Mesothelial cell of epicardium (in vitro differentiated cells): ENCODE measurements at regions not wholly inside any gene's neighbourhood (a gene's known extent, or its start where the extent isn't known, plus 50 kb on each side); places are given as distances from the start of the nearest gene placed in this dataset.

Experiments
- DNase-seq, 2 experiments: peaks; one replicate each; pipeline ENCODE4 v3.0.0; 2021; ENCODE audit warnings: low spot score in 2 of 2; ENCODE audit not compliant: unreplicated experiment in 2 of 2
- H3K27ac Mint-ChIP-seq: 2 replicates; pipeline ENCODE4 v1.8.0; 2021; ENCODE audit warnings: mixed read lengths
- H3K27me3 Mint-ChIP-seq: 2 replicates; pipeline ENCODE4 v1.8.0; 2021; ENCODE audit warnings: low read depth, mixed read lengths
- H3K36me3 Mint-ChIP-seq: 2 replicates; pipeline ENCODE4 v1.8.0; 2021; ENCODE audit warnings: mixed read lengths
- H3K4me1 Mint-ChIP-seq: 2 replicates; pipeline ENCODE4 v1.8.0; 2021; ENCODE audit warnings: mixed read lengths
- H3K4me3 Mint-ChIP-seq: 2 replicates; pipeline ENCODE4 v1.8.0; 2021; ENCODE audit warnings: mild to moderate bottlenecking, moderate library complexity, mixed read lengths
- H3K9me3 Mint-ChIP-seq: 2 replicates; pipeline ENCODE4 v1.8.0; 2021; ENCODE audit warnings: mixed read lengths
- CTCF ChIP-seq: fragments of 200-600 bp; sonication (generic); IDR thresholded peaks from one replicate; pipeline ENCODE4 v1.5.0; 2021; ENCODE audit warnings: antibody characterized with exemption; ENCODE audit not compliant: unreplicated experiment

- H3K36me3 Mint-ChIP-seq, result no peaks in the 10 kb centered on the region
- no peak for TF ChIP-seq CTCF
- H3K4me1 Mint-ChIP-seq, result no peaks in the 10 kb centered on the region
- DNase-seq, result no peak
- peaks cover 59% of the 10 kb centered on the region for H3K9me3 Mint-ChIP-seq
- no peak overlapping the region for H3K4me3 Mint-ChIP-seq
- no peaks in the 10 kb centered on the region for H3K27me3 Mint-ChIP-seq
- no peak overlapping the region for H3K27ac Mint-ChIP-seq
Observed at GRCh38 chrX:147693511-147693910, 218.2 kb upstream of the FMR1 start.

- H3K4me3 Mint-ChIP-seq, result no peak overlapping the region
- H3K36me3 Mint-ChIP-seq, result no peaks in the 10 kb centered on the region
- no peak for DNase-seq
- peaks cover 54% of the 10 kb centered on the region for H3K9me3 Mint-ChIP-seq
- no peaks in the 10 kb centered on the region for H3K27me3 Mint-ChIP-seq
- TF ChIP-seq CTCF, result no peak
- no peaks in the 10 kb centered on the region for H3K4me1 Mint-ChIP-seq
- H3K27ac Mint-ChIP-seq, result no peak overlapping the region
Observed at GRCh38 chrX:147699061-147699460, 212.7 kb upstream of the FMR1 start.

- no peak overlapping the region for H3K27ac Mint-ChIP-seq
- no peaks in the 10 kb centered on the region for H3K36me3 Mint-ChIP-seq
- no peak for DNase-seq
- H3K4me1 Mint-ChIP-seq, result no peaks in the 10 kb centered on the region
- no peak overlapping the region for H3K4me3 Mint-ChIP-seq
- no peaks in the 10 kb centered on the region for H3K27me3 Mint-ChIP-seq
- H3K9me3 Mint-ChIP-seq, result peaks cover 32% of the 10 kb centered on the region
- no peak for TF ChIP-seq CTCF
Observed at GRCh38 chrX:147710301-147710700, 201.4 kb upstream of the FMR1 start.

- no peaks in the 10 kb centered on the region for H3K27me3 Mint-ChIP-seq
- H3K9me3 Mint-ChIP-seq, result peaks cover 55% of the 10 kb centered on the region
- TF ChIP-seq CTCF, result no peak
Observed at GRCh38 chrX:147733369-147733768, 178.3 kb upstream of the FMR1 start.

GRCh38 chrX:147735364-147735763 is 176.4 kb upstream of the FMR1 start:
- no peak for DNase-seq
- Mint-ChIP-seq H3K4me3 (no peak overlapping the region), H3K36me3 (no peaks in the 10 kb centered on the region), H3K27ac (no peak overlapping the region), H3K4me1 (peaks cover 9% of the 10 kb centered on the region), H3K27me3 (no peaks in the 10 kb centered on the region), H3K9me3 (peaks cover 54% of the 10 kb centered on the region)
- no peak for TF ChIP-seq CTCF

More at GRCh38 chrX:147733369-147733768, 178.3 kb upstream of the FMR1 start:
- no peak for DNase-seq
- H3K27ac Mint-ChIP-seq, result no peak overlapping the region
- no peak overlapping the region for H3K4me3 Mint-ChIP-seq
- peaks cover 5% of the 10 kb centered on the region for H3K4me1 Mint-ChIP-seq
- no peaks in the 10 kb centered on the region for H3K36me3 Mint-ChIP-seq

GRCh38 chrX:147736045-147736444 is 175.7 kb upstream of the FMR1 start:
- DNase-seq, result no peak
- no peaks in the 10 kb centered on the region for H3K27me3 Mint-ChIP-seq
- no peak overlapping the region for H3K4me3 Mint-ChIP-seq

More at GRCh38 chrX:147736045-147736444, 175.7 kb upstream of the FMR1 start:
- Mint-ChIP-seq H3K27ac (no peak overlapping the region), H3K4me1 (peaks cover 9% of the 10 kb centered on the region), H3K36me3 (no peaks in the 10 kb centered on the region), H3K9me3 (peaks cover 53% of the 10 kb centered on the region)
- TF ChIP-seq CTCF, result no peak
